ENCODE measurements at regions not wholly inside any gene's neighbourhood (a gene's known extent, or its start where the extent isn't known, plus 50 kb on each side); places are given as distances from the start of the nearest gene placed in this dataset.
"Not testable (repeated sequence)": the region's sequence is repeated elsewhere in the genome, so short reads cannot be mapped to it uniquely, and the experiment has no call there.

- H3K9ac ChIP-seq (ENCODE audit: low read length); H3K9me3 ChIP-seq (ENCODE audit: low read length); H3K9me2 ChIP-seq (ENCODE audit: insufficient read depth, low read length); H3K79me2 ChIP-seq (replicated peaks; ENCODE audit: insufficient read depth, low read length); H3K4me3 ChIP-seq (ENCODE audit: low read length); H3K27ac ChIP-seq (ENCODE audit: low read length); H3K4me2 ChIP-seq (ENCODE audit: low read length); H3F3A ChIP-seq (ENCODE audit: insufficient read depth, low read length, poor library complexity, severe bottlenecking); H3K36me3 ChIP-seq (ENCODE audit: insufficient read depth, low read length); H3K27me3 ChIP-seq (ENCODE audit: insufficient read depth, low read depth, low read length); H4K20me1 ChIP-seq (ENCODE audit: insufficient read depth); H2AFZ ChIP-seq (ENCODE audit: low read depth, low read length): not testable (repeated sequence)
Observed at GRCh38 chrX:9377216-9377615, 87.6 kb upstream of the TBL1X start.

GRCh38 chrX:9378980-9379696, 85.7 kb upstream of the TBL1X start:
- TF ChIP-seq REST (IDR thresholded peaks at IDR 0.05; ENCODE audit: borderline replicate concordance), result no peak
- no peak for TF ChIP-seq POLR2AphosphoS5 (IDR thresholded peaks at IDR 0.05)
- TF ChIP-seq EZH2 (IDR thresholded peaks at IDR 0.05; ENCODE audit: borderline replicate concordance, insufficient read depth, low read length, poor library complexity, severe bottlenecking), result no peak
- TF ChIP-seq SMC3 (conservative IDR thresholded peaks at IDR 0.05; ENCODE audit: poor library complexity), result no peak
- TF ChIP-seq RAD21 (conservative IDR thresholded peaks at IDR 0.05), result no peak
- TF ChIP-seq EP300 (conservative IDR thresholded peaks at IDR 0.05; ENCODE audit: poor library complexity, severe bottlenecking), result no peak
- TF ChIP-seq TAF1 (IDR thresholded peaks at IDR 0.05; ENCODE audit: low read depth), result no peak
- no peaks in the 10 kb centered on the region for H3K27me3 ChIP-seq (ENCODE audit: insufficient read depth, low read depth, low read length)

GRCh38 chrX:9379697-9380551, 84.9 kb upstream of the TBL1X start:
- no peak overlapping the region for H3K9ac ChIP-seq (ENCODE audit: low read length)
- H3K27ac ChIP-seq (ENCODE audit: low read length), result no peak overlapping the region
- H3K27me3 ChIP-seq (ENCODE audit: insufficient read depth, low read depth, low read length), result no peaks in the 10 kb centered on the region
- TF ChIP-seq MXI1 (conservative IDR thresholded peaks at IDR 0.05; ENCODE audit: poor library complexity, severe bottlenecking) (no peak), RAD21 (conservative IDR thresholded peaks at IDR 0.05) (no peak), POLR2AphosphoS5 (IDR thresholded peaks at IDR 0.05) (no peak), EP300 (conservative IDR thresholded peaks at IDR 0.05; ENCODE audit: poor library complexity, severe bottlenecking) (no peak), CTCF (IDR thresholded peaks at IDR 0.05; ENCODE audit: poor library complexity, severe bottlenecking) (no peak), TAF1 (IDR thresholded peaks at IDR 0.05; ENCODE audit: low read depth) (no peak), EZH2 (IDR thresholded peaks at IDR 0.05; ENCODE audit: borderline replicate concordance, insufficient read depth, low read length, poor library complexity, severe bottlenecking) (no peak), REST (IDR thresholded peaks at IDR 0.05; ENCODE audit: borderline replicate concordance) (no peak), SMC3 (conservative IDR thresholded peaks at IDR 0.05; ENCODE audit: poor library complexity) (no peak)
- H3K9me3 ChIP-seq (ENCODE audit: low read length), result no peaks in the 10 kb centered on the region
- no peak overlapping the region for H3K4me3 ChIP-seq (ENCODE audit: low read length)
- H3K4me2 ChIP-seq (ENCODE audit: low read length), result no peak overlapping the region
- no peaks in the 10 kb centered on the region for H4K20me1 ChIP-seq (ENCODE audit: insufficient read depth)
- no peaks in the 10 kb centered on the region for H3F3A ChIP-seq (ENCODE audit: insufficient read depth, low read length, poor library complexity, severe bottlenecking)
- no peaks in the 10 kb centered on the region for H3K9me2 ChIP-seq (ENCODE audit: insufficient read depth, low read length)
- H3K36me3 ChIP-seq (ENCODE audit: insufficient read depth, low read length), result no peaks in the 10 kb centered on the region
- H2AFZ ChIP-seq (ENCODE audit: low read depth, low read length), result no peak overlapping the region
- H3K79me2 ChIP-seq (replicated peaks; ENCODE audit: insufficient read depth, low read length), result no peaks in the 10 kb centered on the region

More at GRCh38 chrX:9378980-9379696, 85.7 kb upstream of the TBL1X start:
- Histone ChIP-seq H3K36me3 (ENCODE audit: insufficient read depth, low read length) (no peaks in the 10 kb centered on the region), H4K20me1 (ENCODE audit: insufficient read depth) (no peaks in the 10 kb centered on the region), H3K4me3 (ENCODE audit: low read length) (no peak overlapping the region), H2AFZ (ENCODE audit: low read depth, low read length) (no peak overlapping the region), H3K9me3 (ENCODE audit: low read length) (no peaks in the 10 kb centered on the region), H3K9ac (ENCODE audit: low read length) (no peak overlapping the region), H3K79me2 (replicated peaks; ENCODE audit: insufficient read depth, low read length) (no peaks in the 10 kb centered on the region), H3K27ac (ENCODE audit: low read length) (no peak overlapping the region), H3F3A (ENCODE audit: insufficient read depth, low read length, poor library complexity, severe bottlenecking) (no peaks in the 10 kb centered on the region), H3K9me2 (ENCODE audit: insufficient read depth, low read length) (no peaks in the 10 kb centered on the region), H3K4me2 (ENCODE audit: low read length) (no peak overlapping the region)
